K562 (cell line): ENCODE measurements at regions not wholly inside any gene's neighbourhood (a gene's known extent, or its start where the extent isn't known, plus 50 kb on each side); places are given as distances from the start of the nearest gene placed in this dataset.

ENCODE experiments used
- ARID1B ChIP-seq: fragments of 450-650 bp; IDR thresholded peaks from 2 replicates; pipeline ENCODE4 v1.6.1; 2016; ENCODE audit warnings: antibody characterized with exemption, mild to moderate bottlenecking, inconsistent platforms
- BHLHE40 ChIP-seq: IDR thresholded peaks from 2 replicates; pipeline ENCODE4 v1.6.1; 2011; ENCODE audit warnings: low read length, improper control_type of control experiment
- CSDE1 ChIP-seq, 2 experiments: fragments of 450-650 bp; IDR thresholded peaks; 2 replicates each; pipeline ENCODE4 v1.6.1; 2016; ENCODE audit warnings: mild to moderate bottlenecking in 1 of 2
- GABPB2 ChIP-seq: fragments of 250-450 bp; sonication (Bioruptor Pico); conservative IDR thresholded peaks from 2 replicates; pipeline ENCODE4 v1.5.1; 2021; ENCODE audit warnings: mild to moderate bottlenecking
- HDAC1 ChIP-seq, 2 experiments: fragments of 450-650 bp; IDR thresholded peaks; 2 replicates each; pipeline ENCODE4 v1.6.1; 2016 to 2017; ENCODE audit warnings: inconsistent platforms in 1 of 2, mild to moderate bottlenecking in 1 of 2, moderate library complexity in 1 of 2
- HDAC2 ChIP-seq: fragments of 450-650 bp; IDR thresholded peaks from 2 replicates; pipeline ENCODE4 v1.6.1; 2016; ENCODE audit warnings: mild to moderate bottlenecking
- JUNB ChIP-seq: fragments of 450-650 bp; formaldehyde crosslinking; conservative IDR thresholded peaks from 2 replicates; pipeline ENCODE4 v1.4.0; 2020; ENCODE audit warnings: mild to moderate bottlenecking
- SIN3B ChIP-seq: fragments of 450-650 bp; IDR thresholded peaks from 2 replicates; pipeline ENCODE4 v1.6.1; 2017; ENCODE audit warnings: low read depth, mild to moderate bottlenecking, moderate library complexity
- ZFP1 ChIP-seq: fragments of 450-650 bp; formaldehyde crosslinking; IDR thresholded peaks from 2 replicates; pipeline ENCODE4 v1.4.0; 2020; ENCODE audit warnings: mild to moderate bottlenecking, mixed read lengths
- ZKSCAN3 ChIP-seq: fragments of 250-450 bp; sonication (Bioruptor Pico); IDR thresholded peaks from 2 replicates; pipeline ENCODE4 v1.4.0; 2020
- ZNF695 ChIP-seq: fragments of 450-650 bp; formaldehyde crosslinking; IDR thresholded peaks from 2 replicates; pipeline ENCODE4 v1.4.0; 2020; ENCODE audit warnings: mild to moderate bottlenecking, moderate library complexity
- TF ChIP-seq, protein P1 (sequence below): fragments of 450-650 bp; IDR thresholded peaks from 2 replicates; pipeline ENCODE4 v1.6.1; 2016; ENCODE audit warnings: antibody characterized with exemption
- TF ChIP-seq, protein P2 (sequence below): fragments of 450-650 bp; IDR thresholded peaks from 2 replicates; pipeline ENCODE4 v1.6.1; 2016; ENCODE audit warnings: low read depth, mild to moderate bottlenecking, moderate library complexity
- TF ChIP-seq, protein P3 (sequence below), 2 experiments: fragments of 450-650 bp; formaldehyde crosslinking in 1 of 2; IDR thresholded peaks; 2 replicates each; pipeline versions ENCODE4 v1.4.0 to v1.6.1; 2014 to 2020; ENCODE audit warnings: mild to moderate bottlenecking in 2 of 2, borderline replicate concordance in 1 of 2, low read depth in 1 of 2
- TF ChIP-seq, protein P4 (sequence below): sonication (generic); formaldehyde crosslinking; IDR thresholded peaks from 2 replicates; pipeline ENCODE4 v1.9.0; 2022; ENCODE audit warnings: mild to moderate bottlenecking, missing genetic modification reagents
- TF ChIP-seq, protein P5 (sequence below): fragments of 450-650 bp; IDR thresholded peaks from 2 replicates; pipeline ENCODE4 v1.6.1; 2016; ENCODE audit warnings: borderline replicate concordance

DNA sequence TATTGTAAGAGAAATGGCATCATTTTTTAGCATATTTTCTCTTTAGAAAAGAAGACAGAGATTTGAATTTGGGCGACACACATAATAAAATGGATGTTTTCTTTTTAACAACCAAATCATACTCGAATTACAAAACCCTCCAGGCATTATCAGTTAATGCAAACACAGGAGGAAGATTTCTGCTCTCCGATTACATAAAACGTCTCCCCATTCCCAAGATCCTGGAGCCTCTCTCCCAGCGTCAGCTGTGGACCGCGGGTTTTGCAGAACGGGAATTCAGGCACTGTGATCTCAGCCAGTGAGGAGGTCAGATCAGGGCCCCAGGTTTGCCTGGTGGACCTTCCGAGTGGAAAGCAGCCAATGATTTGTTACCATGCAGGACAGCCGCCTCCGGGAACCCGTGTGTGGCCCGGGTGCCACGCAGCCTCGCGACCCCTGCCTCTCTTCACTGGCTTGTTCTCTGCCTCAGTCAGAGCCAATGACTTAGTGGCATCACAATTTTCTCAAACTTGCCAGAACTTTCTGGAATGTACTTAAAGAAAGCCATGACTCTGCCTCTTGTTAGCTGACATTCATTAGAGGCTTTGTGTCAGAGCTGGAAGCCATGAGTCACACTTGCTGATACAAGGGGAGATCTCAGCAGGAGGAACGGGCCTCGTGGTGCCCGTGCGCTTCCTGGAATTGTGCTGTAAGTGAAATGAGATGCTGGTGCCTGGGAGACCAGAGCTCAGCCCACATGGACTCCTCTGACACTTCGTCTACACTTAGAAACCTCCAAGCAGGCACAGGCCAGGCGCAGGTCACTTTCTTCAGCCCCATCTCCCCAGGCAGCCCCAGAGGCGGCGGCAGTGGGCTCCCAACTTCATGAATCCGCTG, 246.1 kb downstream of the KLF6 start (continued):
- TF ChIP-seq, protein P1, sequence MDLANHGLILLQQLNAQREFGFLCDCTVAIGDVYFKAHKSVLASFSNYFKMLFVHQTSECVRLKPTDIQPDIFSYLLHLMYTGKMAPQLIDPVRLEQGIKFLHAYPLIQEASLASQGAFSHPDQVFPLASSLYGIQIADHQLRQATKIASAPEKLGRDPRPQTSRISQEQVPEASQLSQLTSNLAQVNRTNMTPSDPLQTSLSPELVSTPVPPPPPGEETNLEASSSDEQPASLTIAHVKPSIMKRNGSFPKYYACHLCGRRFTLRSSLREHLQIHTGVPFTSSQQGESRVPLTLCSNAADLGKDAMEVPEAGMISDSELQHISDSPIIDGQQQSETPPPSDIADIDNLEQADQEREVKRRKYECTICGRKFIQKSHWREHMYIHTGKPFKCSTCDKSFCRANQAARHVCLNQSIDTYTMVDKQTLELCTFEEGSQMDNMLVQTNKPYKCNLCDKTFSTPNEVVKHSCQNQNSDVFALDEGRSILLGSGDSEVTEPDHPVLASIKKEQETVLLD = no peak
- TF ChIP-seq ARID1B (peak; percentile 43; the same call in 1 of the 2 replicates), ZFP1 (CRISPR knock-in tag) (no peak), CSDE1 (IDR thresholded peaks at IDR 0.05) (no peak), GABPB2 (CRISPR knock-in tag) (no peak), BHLHE40 (peak; percentile 70), HDAC1 (IDR thresholded peaks at IDR 0.05) (no peak), HDAC2 (no peak), ZKSCAN3 (CRISPR knock-in tag) (no peak), ZNF695 (no peak), SIN3B (no peak), JUNB (CRISPR knock-in tag) (no peak)
- TF ChIP-seq, protein P2, sequence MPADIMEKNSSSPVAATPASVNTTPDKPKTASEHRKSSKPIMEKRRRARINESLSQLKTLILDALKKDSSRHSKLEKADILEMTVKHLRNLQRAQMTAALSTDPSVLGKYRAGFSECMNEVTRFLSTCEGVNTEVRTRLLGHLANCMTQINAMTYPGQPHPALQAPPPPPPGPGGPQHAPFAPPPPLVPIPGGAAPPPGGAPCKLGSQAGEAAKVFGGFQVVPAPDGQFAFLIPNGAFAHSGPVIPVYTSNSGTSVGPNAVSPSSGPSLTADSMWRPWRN = no peak
- TF ChIP-seq, protein P3, sequence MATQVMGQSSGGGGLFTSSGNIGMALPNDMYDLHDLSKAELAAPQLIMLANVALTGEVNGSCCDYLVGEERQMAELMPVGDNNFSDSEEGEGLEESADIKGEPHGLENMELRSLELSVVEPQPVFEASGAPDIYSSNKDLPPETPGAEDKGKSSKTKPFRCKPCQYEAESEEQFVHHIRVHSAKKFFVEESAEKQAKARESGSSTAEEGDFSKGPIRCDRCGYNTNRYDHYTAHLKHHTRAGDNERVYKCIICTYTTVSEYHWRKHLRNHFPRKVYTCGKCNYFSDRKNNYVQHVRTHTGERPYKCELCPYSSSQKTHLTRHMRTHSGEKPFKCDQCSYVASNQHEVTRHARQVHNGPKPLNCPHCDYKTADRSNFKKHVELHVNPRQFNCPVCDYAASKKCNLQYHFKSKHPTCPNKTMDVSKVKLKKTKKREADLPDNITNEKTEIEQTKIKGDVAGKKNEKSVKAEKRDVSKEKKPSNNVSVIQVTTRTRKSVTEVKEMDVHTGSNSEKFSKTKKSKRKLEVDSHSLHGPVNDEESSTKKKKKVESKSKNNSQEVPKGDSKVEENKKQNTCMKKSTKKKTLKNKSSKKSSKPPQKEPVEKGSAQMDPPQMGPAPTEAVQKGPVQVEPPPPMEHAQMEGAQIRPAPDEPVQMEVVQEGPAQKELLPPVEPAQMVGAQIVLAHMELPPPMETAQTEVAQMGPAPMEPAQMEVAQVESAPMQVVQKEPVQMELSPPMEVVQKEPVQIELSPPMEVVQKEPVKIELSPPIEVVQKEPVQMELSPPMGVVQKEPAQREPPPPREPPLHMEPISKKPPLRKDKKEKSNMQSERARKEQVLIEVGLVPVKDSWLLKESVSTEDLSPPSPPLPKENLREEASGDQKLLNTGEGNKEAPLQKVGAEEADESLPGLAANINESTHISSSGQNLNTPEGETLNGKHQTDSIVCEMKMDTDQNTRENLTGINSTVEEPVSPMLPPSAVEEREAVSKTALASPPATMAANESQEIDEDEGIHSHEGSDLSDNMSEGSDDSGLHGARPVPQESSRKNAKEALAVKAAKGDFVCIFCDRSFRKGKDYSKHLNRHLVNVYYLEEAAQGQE (IDR thresholded peaks at IDR 0.05; ENCODE audit: borderline replicate concordance) = no peak
- TF ChIP-seq, protein P3 (CRISPR knock-in tag; IDR thresholded peaks at IDR 0.05; ENCODE audit: low read depth) = no peak
- TF ChIP-seq, protein P4, sequence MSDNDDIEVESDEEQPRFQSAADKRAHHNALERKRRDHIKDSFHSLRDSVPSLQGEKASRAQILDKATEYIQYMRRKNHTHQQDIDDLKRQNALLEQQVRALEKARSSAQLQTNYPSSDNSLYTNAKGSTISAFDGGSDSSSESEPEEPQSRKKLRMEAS (CRISPR knock-in tag) = peak; percentile 82; the same call in 1 of the 2 replicates
- TF ChIP-seq, protein P5, sequence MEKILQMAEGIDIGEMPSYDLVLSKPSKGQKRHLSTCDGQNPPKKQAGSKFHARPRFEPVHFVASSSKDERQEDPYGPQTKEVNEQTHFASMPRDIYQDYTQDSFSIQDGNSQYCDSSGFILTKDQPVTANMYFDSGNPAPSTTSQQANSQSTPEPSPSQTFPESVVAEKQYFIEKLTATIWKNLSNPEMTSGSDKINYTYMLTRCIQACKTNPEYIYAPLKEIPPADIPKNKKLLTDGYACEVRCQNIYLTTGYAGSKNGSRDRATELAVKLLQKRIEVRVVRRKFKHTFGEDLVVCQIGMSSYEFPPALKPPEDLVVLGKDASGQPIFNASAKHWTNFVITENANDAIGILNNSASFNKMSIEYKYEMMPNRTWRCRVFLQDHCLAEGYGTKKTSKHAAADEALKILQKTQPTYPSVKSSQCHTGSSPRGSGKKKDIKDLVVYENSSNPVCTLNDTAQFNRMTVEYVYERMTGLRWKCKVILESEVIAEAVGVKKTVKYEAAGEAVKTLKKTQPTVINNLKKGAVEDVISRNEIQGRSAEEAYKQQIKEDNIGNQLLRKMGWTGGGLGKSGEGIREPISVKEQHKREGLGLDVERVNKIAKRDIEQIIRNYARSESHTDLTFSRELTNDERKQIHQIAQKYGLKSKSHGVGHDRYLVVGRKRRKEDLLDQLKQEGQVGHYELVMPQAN = no peak
